Activated naive CD4-positive, alpha-beta T cell treated with anti-CD3 and anti-CD28 coated beads for 36 hours (primary cell): ENCODE measurements at regions not wholly inside any gene's neighbourhood (a gene's known extent, or its start where the extent isn't known, plus 50 kb on each side); places are given as distances from the start of the nearest gene placed in this dataset.

Source experiments
- CTCF ChIA-PET: fragments of 350-600 bp; sonication (Branson Sonifier 250); formaldehyde crosslinking; loops from one replicate; lab custom pipeline; 2021; ENCODE audit warnings: antibody characterized with exemption; lab: Charles Lee
- DNase-seq: peaks from one replicate; pipeline ENCODE4 v3.0.0-alpha.2; 2020
- H3K27ac Mint-ChIP-seq: one replicate; pipeline ENCODE4 v1.8.0; 2021; ENCODE audit warnings: mild to moderate bottlenecking, mixed read lengths
- H3K27me3 Mint-ChIP-seq: one replicate; pipeline ENCODE4 v1.8.0; 2021; ENCODE audit warnings: low read depth, mixed read lengths
- H3K36me3 Mint-ChIP-seq: one replicate; pipeline ENCODE4 v1.8.0; 2021; ENCODE audit warnings: low read depth, mixed read lengths
- H3K4me1 Mint-ChIP-seq: one replicate; pipeline ENCODE4 v1.8.0; 2021; ENCODE audit warnings: low read depth, mixed read lengths
- H3K4me3 Mint-ChIP-seq: one replicate; pipeline ENCODE4 v1.8.0; 2021; ENCODE audit warnings: mild to moderate bottlenecking, moderate library complexity, mixed read lengths
- H3K9me3 Mint-ChIP-seq: one replicate; pipeline ENCODE4 v1.8.0; 2021; ENCODE audit warnings: mixed read lengths
- intact Hi-C: fragments of 100-400 bp; cut with micrococcal nuclease; formaldehyde crosslinking; loops from one replicate; pipeline ENCODE4 v1.15.1; 2023

- no peak overlapping the region for H3K27ac Mint-ChIP-seq
- intact Hi-C loops = no loop called here
- H3K36me3 Mint-ChIP-seq = no peaks in the 10 kb centered on the region
- H3K9me3 Mint-ChIP-seq = peaks cover 12% of the 10 kb centered on the region
- no peak overlapping the region for H3K4me3 Mint-ChIP-seq
- H3K4me1 Mint-ChIP-seq = no peaks in the 10 kb centered on the region
- no peak for DNase-seq
- H3K27me3 Mint-ChIP-seq = peaks cover 9% of the 10 kb centered on the region
- CTCF ChIA-PET = interaction anchor here (0.8 kb wide), 1 partner anchor 13 kb away, joined by 3 read pairs; no protein-coding TSS in a partner anchor
These were observed 147.7 kb upstream of the VASH1 start for GRCh38 chr14:76613616-76614015.

- Mint-ChIP-seq H3K27me3 (peaks cover 9% of the 10 kb centered on the region), H3K9me3 (peaks cover 17% of the 10 kb centered on the region), H3K4me1 (no peaks in the 10 kb centered on the region), H3K36me3 (no peaks in the 10 kb centered on the region), H3K27ac (no peak overlapping the region), H3K4me3 (no peak overlapping the region)
- CTCF ChIA-PET = no interaction called here
- intact Hi-C loops = no loop called here
- DNase-seq = no peak
These were observed 145.9 kb upstream of the VASH1 start for GRCh38 chr14:76615331-76615730.

- CTCF ChIA-PET = no interaction called here
- Mint-ChIP-seq H3K36me3 (no peaks in the 10 kb centered on the region), H3K4me3 (no peak overlapping the region), H3K4me1 (no peaks in the 10 kb centered on the region), H3K27me3 (peaks cover 2% of the 10 kb centered on the region), H3K27ac (no peak overlapping the region), H3K9me3 (peaks cover 17% of the 10 kb centered on the region)
- no peak for DNase-seq
- intact Hi-C loops = no loop called here
These were observed 143.8 kb upstream of the VASH1 start for GRCh38 chr14:76617440-76617839.

- CTCF ChIA-PET = no interaction called here
- peaks cover 10% of the 10 kb centered on the region for H3K27me3 Mint-ChIP-seq
These were observed 124.7 kb upstream of the VASH1 start for GRCh38 chr14:76636602-76637001.

GRCh38 chr14:76638841-76639240 lies 122.4 kb upstream of the VASH1 start:
- intact Hi-C loops = no loop called here
- Mint-ChIP-seq H3K4me1 (no peaks in the 10 kb centered on the region), H3K4me3 (no peak overlapping the region), H3K9me3 (no peaks in the 10 kb centered on the region), H3K36me3 (no peaks in the 10 kb centered on the region), H3K27me3 (peaks cover 16% of the 10 kb centered on the region), H3K27ac (no peak overlapping the region)
- CTCF ChIA-PET = no interaction called here
- DNase-seq = no peak

More at GRCh38 chr14:76636602-76637001, 124.7 kb upstream of the VASH1 start:
- no peaks in the 10 kb centered on the region for H3K36me3 Mint-ChIP-seq
- no peaks in the 10 kb centered on the region for H3K9me3 Mint-ChIP-seq
- no peak overlapping the region for H3K4me3 Mint-ChIP-seq
- H3K4me1 Mint-ChIP-seq = no peaks in the 10 kb centered on the region
- intact Hi-C loops = no loop called here
- DNase-seq = no peak
- H3K27ac Mint-ChIP-seq = no peak overlapping the region

- intact Hi-C loops = no loop called here
- Mint-ChIP-seq H3K4me3 (no peak overlapping the region), H3K36me3 (no peaks in the 10 kb centered on the region), H3K9me3 (no peaks in the 10 kb centered on the region), H3K27me3 (peaks cover 16% of the 10 kb centered on the region), H3K4me1 (no peaks in the 10 kb centered on the region), H3K27ac (no peak overlapping the region)
- DNase-seq = no peak
- CTCF ChIA-PET = no interaction called here
These were observed 121.5 kb upstream of the VASH1 start for GRCh38 chr14:76639606-76640229.

- no peaks in the 10 kb centered on the region for H3K9me3 Mint-ChIP-seq
- H3K27me3 Mint-ChIP-seq = peaks cover 13% of the 10 kb centered on the region
- no peak overlapping the region for H3K4me3 Mint-ChIP-seq
- DNase-seq = no peak
- CTCF ChIA-PET = interaction anchor here (0.6 kb wide), 1 partner anchor 185 kb away, joined by 3 read pairs; no protein-coding TSS in a partner anchor
- no peaks in the 10 kb centered on the region for H3K36me3 Mint-ChIP-seq
- intact Hi-C loops = no loop called here
- H3K27ac Mint-ChIP-seq = no peak overlapping the region
- H3K4me1 Mint-ChIP-seq = no peaks in the 10 kb centered on the region
These were observed 120.3 kb upstream of the VASH1 start for GRCh38 chr14:76640923-76641395.

GRCh38 chr14:76641541-76641940 lies 119.7 kb upstream of the VASH1 start:
- Mint-ChIP-seq H3K4me1 (no peaks in the 10 kb centered on the region), H3K4me3 (no peak overlapping the region), H3K9me3 (no peaks in the 10 kb centered on the region), H3K36me3 (no peaks in the 10 kb centered on the region), H3K27ac (no peak overlapping the region), H3K27me3 (peaks cover 13% of the 10 kb centered on the region)
- CTCF ChIA-PET = no interaction called here
- DNase-seq = no peak
- intact Hi-C loops = no loop called here

GRCh38 chr14:76643887-76644286 lies 117.4 kb upstream of the VASH1 start:
- peaks cover 10% of the 10 kb centered on the region for H3K27me3 Mint-ChIP-seq
- H3K4me1 Mint-ChIP-seq = no peaks in the 10 kb centered on the region
- no peaks in the 10 kb centered on the region for H3K9me3 Mint-ChIP-seq
- no peaks in the 10 kb centered on the region for H3K36me3 Mint-ChIP-seq
- no peak for DNase-seq
- CTCF ChIA-PET = no interaction called here
- no peak overlapping the region for H3K4me3 Mint-ChIP-seq
- intact Hi-C loops = no loop called here
- no peak overlapping the region for H3K27ac Mint-ChIP-seq

- H3K9me3 Mint-ChIP-seq = no peaks in the 10 kb centered on the region
- peaks cover 10% of the 10 kb centered on the region for H3K27me3 Mint-ChIP-seq
- H3K36me3 Mint-ChIP-seq = no peaks in the 10 kb centered on the region
- H3K27ac Mint-ChIP-seq = no peak overlapping the region
- CTCF ChIA-PET = interaction anchor here (1.2 to 1.7 kb wide), 2 partner anchors 11 to 189 kb away, joined by 3 to 6 read pairs; no protein-coding TSS in a partner anchor
- intact Hi-C loops = loop anchor here (1.0 kb wide), 1 partner anchor 595 kb away; no protein-coding TSS in a partner anchor
- H3K4me1 Mint-ChIP-seq = no peaks in the 10 kb centered on the region
- H3K4me3 Mint-ChIP-seq = no peak overlapping the region
- peak; percentile 34 for DNase-seq
These were observed 116.3 kb upstream of the VASH1 start for GRCh38 chr14:76644855-76645518.

GRCh38 chr14:76647697-76648298 lies 113.5 kb upstream of the VASH1 start:
- Mint-ChIP-seq H3K9me3 (no peaks in the 10 kb centered on the region), H3K36me3 (no peaks in the 10 kb centered on the region), H3K4me3 (no peak overlapping the region), H3K27me3 (peaks cover 4% of the 10 kb centered on the region), H3K27ac (no peak overlapping the region), H3K4me1 (no peaks in the 10 kb centered on the region)
- intact Hi-C loops = loop anchor here (1.0 to 2.0 kb wide), 2 partner anchors 133 to 191 kb away; no protein-coding TSS in a partner anchor
- peak; percentile 34 for DNase-seq
- CTCF ChIA-PET = interaction anchor here (0.6 to 1.4 kb wide), 9 partner anchors 13 to 943 kb away, joined by 3 to 6 read pairs (median 3); no protein-coding TSS in a partner anchor

GRCh38 chr14:76651410-76652055 lies 109.7 kb upstream of the VASH1 start:
- no peaks in the 10 kb centered on the region for H3K9me3 Mint-ChIP-seq
- peaks cover 2% of the 10 kb centered on the region for H3K27me3 Mint-ChIP-seq
- no peak overlapping the region for H3K27ac Mint-ChIP-seq
- CTCF ChIA-PET = no interaction called here
- no peaks in the 10 kb centered on the region for H3K4me1 Mint-ChIP-seq
- intact Hi-C loops = no loop called here
- H3K36me3 Mint-ChIP-seq = no peaks in the 10 kb centered on the region
- H3K4me3 Mint-ChIP-seq = no peak overlapping the region
- no peak for DNase-seq
